Heart left ventricle (tissue), 13 donors: ENCODE measurements at regions not wholly inside any gene's neighbourhood (a gene's known extent, or its start where the extent isn't known, plus 50 kb on each side); places are given as distances from the start of the nearest gene placed in this dataset.

Experiments used
- CTCF ChIP-seq, 12 donors: fragments of 200-600 bp; sonication (generic) in 4 of 12; IDR thresholded peaks; one replicate each; pipeline versions ENCODE4 v1.5.0 to v1.8.0; 2018 to 2022; ENCODE audit warnings: antibody characterized with exemption in 12 of 12, mild to moderate bottlenecking in 5 of 12
- POLR2A ChIP-seq, 2 donors: fragments of 450-650 bp; IDR thresholded peaks; one replicate each; pipeline ENCODE4 v1.6.1; 2017; ENCODE audit warnings: antibody characterized with exemption in 2 of 2, mild to moderate bottlenecking in 2 of 2, moderate library complexity in 2 of 2
- donor health status: ischemic (EF 13 %, LVEDD 7.1; RV severe dilation, severe dysfunction).
- donor health status: DM: no; HTN: yes; CAD: no.
- donor health status: DM: no; HTN: no; CAD: no.
- donor health status: ischemic (EF 25% LVEDD 6.9; RV normal size, moderate dysfunction).
- donor health status: ischemic (EF 25% LVEDD 5.7; RV mildly dilated, moderate dysfunction).
- donor health status: ischemic (EF 35%, LVEDD 5.7; RV mildly dilated, moderate dysfunction).
- donor health status: nonischemic (EF 11% LVEDD 7.7; RV severe dilation, severe dysfunction).
- donor health status: DM: yes; HTN: yes; CAD: no.
- donor health status: PGD.
- donor health status: ischemic (EF 29% LVEDD 5.4; RV normal size, mild dysfunction).
- donor health status: nonischemic (EF 23%, LVEDD 6.1; RV moderate dilation, normal function).

DNA sequence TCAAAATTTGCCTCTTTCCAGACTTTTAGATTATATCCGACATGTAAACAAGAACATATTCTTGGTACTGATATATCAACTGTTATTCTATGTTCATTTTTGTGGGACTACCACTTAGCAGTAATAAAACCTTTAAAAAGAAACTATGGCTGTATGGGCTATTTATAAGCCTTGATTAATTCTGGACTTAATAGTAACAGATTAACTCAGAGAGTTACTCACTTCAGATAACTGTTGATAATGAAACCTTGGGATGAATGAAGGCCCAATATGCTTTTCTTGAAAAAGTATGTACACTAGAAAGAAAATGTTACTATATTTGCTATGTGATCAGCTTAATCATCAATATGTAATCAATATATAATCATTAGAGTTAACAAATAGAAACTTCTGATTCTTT, 595.9 kb upstream of the BOD1L1 start:
- TF ChIP-seq CTCF (IDR thresholded peaks at IDR 0.05) (no peak), POLR2A (IDR thresholded peaks at IDR 0.05) (no peak)
